Kidney glomerular epithelial cell (primary cell): ENCODE measurements at regions not wholly inside any gene's neighbourhood (a gene's known extent, or its start where the extent isn't known, plus 50 kb on each side); places are given as distances from the start of the nearest gene placed in this dataset.

Experiments
- DNase-seq: peaks from one replicate; lab custom pipeline; 2025; lab: John Stamatoyannopoulos, UW

DNA sequence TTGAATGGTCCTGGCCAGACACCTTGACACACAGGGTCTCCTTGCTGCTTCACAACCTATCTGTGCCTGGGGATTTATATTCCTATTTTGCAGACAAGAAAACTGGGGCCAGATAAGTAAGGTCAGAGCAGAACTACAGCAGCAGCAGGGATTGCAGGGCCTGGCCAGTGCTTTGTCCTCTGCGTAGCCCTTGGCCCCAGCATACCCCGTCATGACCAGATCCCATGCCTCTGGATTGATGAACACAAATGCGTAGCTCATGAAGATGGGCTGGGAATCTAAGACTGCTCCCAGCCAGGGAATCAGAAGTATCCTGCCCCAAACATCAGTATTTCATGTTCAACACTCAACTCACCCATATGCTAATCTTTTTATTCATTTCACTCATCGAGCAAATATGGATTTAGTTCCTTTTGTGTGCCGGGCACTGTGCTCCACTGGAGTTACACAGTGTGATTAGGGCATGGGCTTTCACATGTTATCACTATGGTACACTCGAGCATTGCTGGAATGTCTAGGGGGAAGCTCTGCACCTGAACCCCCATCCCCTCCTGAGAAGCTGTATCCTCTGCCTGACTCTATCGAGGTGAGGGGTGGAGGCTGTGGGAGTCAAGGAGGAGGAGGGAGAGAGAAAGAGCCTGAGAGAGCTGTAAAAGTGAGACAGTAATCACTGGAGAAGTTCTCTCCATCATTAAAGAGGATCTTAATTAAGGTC is 143.3 kb downstream of the CYP26B1 start:
- no peak for DNase-seq

DNA sequence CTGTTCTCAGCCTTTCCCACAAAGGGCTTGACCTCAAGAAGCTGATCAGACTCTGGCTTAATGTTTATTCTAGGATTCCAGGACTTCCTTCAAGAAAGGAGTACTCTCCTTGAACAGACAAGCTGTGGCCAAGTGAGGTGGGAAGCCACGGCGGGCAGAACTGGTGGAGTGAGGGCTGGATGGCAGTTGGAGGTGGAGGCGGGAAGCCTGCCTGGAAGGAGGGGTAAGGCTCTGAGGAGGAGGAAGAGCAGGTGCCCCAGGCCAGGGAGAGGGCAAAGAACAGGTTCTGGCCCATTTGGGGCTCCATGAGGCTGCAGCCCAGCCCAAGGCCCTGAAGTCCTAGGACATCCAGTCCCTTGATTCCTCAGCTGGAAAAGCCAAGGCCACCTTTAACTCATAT is 143.9 kb downstream of the CYP26B1 start:
- DNase-seq: no peak

DNA sequence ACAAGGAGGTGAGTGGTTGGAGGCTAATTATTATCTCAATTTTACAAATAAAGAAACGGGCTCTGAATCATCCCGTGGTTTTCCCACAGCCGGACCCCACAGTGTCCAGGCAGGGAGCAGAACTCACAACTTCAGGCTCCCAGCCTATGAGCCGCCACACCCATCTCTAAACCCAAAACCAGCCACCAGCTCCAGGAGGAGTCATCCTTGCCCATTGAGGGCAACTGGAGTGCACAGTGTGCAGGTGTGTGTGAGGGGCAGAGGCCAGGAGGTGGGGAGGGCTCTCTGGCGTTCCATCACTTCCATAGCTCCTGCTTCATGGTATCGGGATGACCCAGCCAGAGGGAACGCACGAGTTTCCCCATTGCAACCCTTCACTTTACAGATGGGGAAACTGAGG is 144.5 kb downstream of the CYP26B1 start:
- DNase-seq: no peak

DNA sequence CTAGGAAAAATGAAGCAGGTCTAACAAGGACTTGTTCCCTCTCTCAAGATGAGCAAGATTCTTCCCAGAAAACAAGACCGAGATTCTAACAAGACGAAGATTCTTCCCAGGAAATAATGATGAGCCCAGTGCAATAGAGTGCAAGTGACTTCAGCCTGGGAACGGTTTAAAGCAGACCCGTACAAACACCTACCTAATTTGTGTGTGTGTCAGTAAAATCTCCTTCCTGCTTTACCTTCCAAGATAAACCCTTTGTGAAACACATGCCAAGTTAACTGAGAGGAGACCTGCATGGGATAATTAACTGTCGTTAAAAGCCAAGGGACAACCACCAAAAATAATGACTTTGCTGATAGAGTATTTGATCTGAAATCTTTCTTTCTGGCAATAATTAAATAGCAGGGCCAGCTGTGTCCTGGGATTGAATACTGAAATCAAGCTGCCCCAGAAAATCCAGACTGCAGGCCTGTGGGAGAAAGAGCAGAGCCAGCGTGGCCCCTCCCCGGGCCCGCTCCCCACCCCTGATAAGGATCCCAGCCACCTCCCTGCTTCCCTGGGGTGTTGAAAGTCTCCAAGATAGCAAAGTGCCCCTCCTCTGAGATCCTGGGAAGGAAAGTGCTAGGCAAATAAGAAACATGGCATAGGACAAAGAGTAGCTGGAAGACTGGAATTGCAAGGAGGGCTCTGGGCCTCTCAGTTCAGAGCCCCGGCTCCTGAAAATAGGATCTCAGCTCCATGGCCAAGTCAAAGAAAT is 145.5 kb downstream of the CYP26B1 start:
- DNase-seq: no peak

DNA sequence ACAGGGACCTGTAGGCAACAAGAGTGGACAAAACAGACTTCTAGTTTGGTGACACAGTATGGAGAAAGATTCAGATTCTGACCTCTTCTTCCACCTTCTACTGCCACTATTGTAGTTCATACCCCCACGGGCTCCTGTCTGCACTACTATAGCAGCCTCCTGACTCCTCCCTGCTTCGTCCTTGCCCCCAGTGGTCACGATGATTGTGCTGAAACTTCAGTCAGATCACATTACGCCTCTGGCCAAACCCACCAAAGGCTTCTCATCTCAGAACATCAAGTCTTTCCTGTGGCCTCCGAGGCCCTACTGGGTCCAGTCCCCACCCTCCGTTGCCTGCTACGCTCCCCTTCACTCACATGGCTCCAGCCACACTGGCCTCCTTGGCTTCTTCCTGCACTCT is 147.6 kb downstream of the CYP26B1 start:
- no peak for DNase-seq

DNA sequence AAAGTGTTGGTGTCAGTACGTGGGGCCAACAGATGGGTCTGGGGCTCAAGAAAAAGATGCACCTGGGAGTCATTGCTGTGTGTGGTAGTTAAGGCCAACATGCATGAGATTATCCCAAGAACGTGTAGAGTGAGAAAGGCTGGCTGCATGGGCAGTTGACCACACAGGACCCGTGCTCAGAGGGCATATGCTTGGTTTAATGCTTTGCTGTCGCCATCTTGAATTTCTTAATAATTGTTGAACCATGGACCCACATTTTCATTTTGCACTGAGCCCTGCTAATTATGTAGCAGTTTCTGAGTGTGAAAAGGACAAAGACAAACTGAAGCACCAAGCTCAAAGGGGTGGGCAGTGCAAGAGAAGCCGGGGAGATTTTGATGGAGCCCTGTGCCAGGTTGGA is 148.1 kb downstream of the CYP26B1 start:
- no peak for DNase-seq

DNA sequence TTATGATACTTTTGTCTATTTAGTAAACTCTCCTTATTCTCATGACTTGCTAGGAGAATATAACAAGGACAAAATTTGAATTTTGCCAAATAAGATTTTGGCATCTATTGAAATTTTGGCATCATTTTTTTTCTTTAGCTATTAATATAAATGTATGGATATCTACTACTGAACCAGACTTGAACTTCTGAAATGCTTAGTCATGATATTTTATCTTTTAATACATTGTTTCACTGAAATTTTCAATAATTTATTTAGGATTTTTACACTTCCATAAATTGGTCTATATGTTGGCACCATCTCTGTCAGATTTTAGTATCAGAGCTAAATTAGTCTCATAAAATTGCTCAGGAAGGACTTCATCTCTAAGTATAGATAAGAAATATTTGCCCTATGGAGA is 149.8 kb downstream of the CYP26B1 start:
- no peak for DNase-seq

DNA sequence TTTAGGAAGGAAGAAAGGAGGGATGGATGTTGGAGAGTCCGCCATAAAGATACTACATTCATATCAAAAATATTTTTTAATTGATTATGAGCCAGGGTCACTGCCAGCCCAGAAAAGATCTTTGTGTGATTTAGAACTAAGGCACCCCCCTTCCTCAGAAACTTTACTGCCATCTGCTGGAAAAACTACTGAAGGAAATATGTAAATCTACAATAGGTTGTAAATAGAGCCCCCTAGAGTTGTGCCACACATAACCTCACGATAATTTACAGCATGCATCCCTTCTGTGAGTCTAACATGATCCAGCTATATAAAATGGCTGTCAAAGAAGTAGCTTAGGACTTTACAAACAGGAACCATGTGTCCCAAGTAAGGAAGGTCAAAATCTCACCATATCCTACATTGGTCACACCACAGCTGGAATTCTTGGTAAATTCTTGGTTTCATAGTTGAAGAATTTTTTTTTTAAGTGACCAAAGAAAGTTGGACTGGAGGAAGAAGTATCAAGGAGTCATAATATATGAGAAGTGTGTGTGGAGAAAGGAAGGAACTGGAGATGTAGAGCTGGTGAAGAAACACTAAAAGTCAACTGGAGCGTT is 152.5 kb downstream of the CYP26B1 start:
- DNase-seq: peak; percentile 16

DNA sequence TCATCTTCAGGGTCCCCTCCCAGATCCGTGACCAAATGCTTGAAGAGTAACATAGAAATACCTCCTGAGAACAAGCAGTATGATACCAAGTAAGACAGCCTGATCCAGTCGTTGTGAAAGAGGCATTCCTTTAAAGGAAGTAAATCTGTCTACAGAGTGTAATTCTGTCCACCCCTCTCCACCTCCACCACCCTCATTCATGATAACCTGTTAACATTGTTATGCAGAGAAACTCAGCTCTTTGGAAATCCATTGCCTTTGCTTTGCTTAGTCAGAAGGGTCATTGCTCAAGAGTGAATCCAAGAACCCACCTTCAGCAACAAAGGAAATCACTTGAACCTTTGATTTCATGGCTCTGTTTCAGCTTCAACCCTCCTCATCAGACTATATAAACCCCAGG is 155.6 kb downstream of the CYP26B1 start:
- no peak for DNase-seq

DNA sequence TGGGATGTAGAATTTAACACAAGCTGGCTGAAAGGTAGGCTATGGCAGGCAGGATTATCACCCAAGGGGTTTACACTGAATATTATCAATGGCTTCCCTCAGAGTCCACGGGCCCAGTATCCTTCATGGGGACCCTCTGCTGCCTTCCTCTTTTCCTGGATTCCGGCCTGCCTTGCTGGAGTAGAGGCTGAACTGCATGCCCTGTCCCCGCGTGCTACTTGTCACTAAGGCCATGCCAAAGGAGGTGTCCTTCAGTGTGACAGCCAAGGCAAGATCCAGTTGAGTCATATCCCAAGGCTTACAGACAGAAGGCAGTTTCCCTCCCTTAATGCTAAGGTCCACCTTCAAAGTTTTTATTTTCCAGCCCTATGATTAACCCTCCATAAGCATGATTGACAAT is 156.3 kb downstream of the CYP26B1 start:
- no peak for DNase-seq

DNA sequence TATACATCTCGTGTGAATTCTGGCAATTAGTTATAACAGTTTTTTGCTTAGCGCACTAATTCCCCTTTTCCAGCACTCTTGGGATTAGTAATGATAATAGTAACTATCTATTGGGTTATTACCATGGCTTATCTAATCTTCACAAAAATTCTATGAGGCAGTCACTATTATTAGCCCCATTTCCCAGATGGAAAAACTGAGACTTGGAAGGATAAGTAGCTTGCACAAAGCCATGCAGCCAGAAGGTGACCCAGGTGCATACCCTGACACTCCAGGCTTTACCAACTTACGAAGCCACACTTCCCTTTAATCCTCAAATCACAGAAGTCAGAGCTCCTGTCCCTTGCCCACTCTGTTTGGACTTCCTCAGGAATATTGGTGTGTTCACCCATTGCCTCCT is 156.8 kb downstream of the CYP26B1 start:
- DNase-seq: no peak

DNA sequence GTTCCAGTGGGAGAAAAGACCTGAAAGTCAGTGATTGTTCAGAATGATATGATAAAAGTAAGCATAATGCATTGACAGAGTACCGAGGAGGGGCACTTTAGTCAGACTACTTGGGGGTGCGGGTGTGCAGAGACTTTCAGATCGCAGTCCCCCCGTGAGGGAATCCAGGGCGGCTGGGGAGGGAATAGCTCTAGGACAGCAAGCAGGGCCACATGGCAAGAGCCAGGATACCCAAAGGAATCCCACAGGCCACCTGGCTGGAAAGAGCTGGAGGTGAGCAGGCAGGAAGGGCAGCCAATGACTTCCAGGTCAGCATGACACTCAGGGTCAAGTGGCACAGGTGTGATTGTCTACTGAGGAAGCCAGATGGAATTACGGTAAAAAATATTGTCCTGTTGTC is 157.5 kb downstream of the CYP26B1 start:
- DNase-seq: no peak

DNA sequence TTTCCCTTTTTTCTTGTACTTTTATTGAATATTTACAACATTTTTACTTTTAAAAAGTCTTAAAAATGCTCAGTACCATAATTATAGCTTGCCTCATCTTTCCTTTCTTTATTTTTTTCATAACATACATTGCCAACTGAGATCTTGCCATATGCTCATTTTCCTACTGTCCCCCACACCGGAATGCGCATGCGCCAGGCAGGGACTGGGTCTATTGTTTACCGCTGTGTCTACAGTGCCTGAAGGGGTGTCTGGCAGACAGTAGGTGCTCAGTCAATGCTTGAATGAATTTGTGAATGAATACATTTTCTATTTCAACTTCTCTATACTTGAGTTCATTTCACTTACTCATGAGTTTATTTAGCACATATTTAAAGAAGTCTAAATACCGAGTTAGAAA is 158.0 kb downstream of the CYP26B1 start:
- no peak for DNase-seq

DNA sequence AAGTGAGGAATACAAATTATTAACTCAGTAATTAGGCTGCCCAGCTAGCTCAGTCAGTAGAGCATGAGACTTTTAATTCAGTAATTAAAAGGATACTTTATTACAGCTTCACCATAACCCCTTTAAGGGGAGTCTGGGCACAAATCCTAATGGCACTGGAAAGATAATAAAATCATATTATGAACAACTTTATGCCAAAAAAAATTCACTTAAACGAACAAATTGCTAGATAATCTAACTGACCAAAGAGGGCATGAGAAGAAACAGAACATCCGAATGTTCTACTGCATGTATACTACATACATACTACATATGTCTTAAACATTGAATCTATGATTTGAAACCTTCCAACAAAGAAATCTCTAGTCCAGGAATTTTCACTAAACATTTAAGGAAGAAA is 159.5 kb downstream of the CYP26B1 start:
- no peak for DNase-seq

DNA sequence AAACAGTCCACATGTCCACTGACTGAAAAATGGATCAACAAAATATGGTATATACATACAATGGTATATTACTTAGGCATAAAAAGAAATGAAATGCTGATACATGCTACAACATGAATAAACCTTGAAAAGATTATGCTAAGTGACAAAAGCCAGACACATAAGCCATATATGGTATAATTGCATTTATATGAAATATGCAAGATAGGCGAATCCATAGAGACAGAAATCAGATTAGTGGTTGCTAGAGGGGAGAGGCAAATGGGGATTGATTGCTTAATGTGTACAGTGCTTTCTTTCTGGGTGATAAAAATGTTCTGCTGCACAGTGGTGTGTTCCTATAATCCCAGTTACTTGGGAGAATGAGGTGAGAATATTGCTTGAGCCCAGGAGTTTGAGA is 171.0 kb downstream of the CYP26B1 start:
- no peak for DNase-seq

DNA sequence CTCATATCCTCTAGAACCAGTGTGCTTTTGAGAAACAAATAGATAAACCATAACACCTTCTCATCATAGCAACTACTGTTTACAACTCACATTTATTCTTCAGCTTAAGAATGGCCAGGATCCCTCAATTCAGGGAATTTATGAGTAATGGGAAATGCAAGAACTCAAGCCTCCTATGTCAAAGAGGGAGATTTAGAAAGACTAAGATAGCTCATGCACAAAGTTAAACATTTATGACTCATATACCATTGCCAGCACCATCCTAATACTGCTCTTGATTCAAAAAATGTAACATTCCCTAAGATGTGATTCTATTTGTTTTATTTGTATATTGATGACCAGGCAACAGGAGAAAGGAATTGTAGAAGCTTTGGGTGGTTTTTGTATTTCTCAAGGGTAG is 172.8 kb downstream of the CYP26B1 start:
- no peak for DNase-seq

DNA sequence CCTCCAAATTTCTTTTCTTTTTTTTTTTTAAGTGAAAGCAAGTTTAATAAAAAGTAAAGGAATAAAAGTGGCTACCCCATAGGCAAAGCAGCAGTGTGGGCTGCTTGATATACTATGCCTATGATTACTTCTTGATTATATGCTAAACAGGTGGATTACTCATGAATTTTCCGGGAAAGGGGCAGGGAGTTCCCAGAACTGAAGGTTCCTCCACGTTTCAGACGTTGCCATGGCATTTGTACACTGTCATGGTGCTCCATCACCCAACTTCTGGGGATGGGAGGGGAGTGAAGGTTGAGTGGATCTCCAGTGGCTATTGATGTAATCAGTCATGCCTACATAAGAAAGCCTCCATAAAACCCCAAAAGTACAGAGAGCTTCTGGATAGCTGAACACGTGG is 176.2 kb downstream of the CYP26B1 start:
- no peak for DNase-seq

DNA sequence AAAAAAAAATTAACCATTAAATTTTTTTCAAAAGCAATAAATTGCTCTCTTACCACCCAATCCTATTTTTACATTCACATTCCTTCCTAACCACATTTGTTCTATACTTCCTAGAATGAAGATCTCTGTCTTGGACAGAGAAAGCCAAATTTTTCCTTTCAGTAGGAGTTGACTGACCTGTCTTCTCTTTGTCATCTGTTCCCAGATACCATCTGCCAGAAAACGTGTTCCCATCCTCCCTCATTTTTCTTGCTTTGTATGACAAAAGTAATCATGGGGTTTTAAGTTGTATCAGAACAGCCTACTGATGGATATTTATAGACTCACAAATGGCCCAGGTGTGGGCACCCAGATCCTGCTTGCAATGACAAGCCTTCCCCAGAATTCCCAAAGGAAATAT is 182.1 kb downstream of the CYP26B1 start:
- DNase-seq: no peak

DNA sequence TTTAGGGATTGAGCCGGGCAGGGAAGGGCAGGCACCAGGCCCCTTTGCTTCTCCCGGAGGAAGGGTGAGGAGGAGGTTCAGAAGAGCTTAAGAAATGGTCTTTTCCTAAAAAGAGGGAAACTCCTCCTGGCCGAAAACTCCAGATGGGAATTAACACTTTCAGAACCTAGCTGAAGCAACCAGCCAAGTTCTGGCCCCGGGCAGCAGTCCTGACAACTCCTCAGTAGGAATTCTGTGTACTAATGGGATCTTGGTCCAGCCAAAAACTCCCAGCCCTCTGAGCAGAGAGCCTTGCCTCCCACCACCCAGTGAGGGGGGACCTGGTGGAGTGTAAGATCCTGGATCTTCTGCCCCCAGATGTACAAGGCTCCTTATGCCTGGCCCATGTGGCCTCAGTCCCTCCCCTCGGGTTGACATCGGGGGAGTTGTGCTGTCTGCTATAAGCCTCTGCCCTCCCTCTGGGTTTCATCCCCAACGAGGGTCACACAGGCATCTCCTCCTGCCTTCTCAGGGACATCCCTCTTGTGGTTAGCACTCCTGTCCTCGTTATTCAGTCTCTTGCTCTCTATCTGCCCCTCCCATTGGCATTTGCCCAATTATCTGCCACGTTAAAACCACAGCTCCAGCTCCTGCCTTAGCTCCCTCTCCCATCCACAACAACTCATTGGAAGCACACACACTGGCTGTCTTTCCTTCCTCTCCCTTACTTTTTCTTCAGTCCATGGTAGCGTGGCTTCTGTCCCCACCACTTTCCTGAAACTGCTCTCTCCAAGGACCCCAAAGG is 184.6 kb downstream of the CYP26B1 start:
- DNase-seq: no peak

DNA sequence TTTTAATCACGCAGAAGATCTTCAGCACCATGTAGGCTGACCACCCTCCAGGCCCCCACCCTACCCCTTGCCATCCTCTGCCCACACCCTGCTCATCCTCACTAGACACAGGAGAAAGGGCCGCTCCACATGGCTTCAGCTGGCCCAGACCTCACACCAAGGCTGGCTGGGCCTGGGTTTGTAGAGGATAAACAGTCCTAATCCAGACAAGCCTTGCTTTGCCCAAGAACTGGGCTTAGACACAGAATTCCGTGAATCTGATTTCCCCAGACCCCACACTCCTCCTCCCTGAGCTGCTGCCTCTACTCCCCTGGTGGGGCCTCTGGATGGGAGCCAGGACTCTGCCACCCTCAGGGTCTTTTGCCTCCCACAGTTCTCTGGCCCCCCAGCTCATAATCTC is 185.3 kb downstream of the CYP26B1 start:
- no peak for DNase-seq

DNA sequence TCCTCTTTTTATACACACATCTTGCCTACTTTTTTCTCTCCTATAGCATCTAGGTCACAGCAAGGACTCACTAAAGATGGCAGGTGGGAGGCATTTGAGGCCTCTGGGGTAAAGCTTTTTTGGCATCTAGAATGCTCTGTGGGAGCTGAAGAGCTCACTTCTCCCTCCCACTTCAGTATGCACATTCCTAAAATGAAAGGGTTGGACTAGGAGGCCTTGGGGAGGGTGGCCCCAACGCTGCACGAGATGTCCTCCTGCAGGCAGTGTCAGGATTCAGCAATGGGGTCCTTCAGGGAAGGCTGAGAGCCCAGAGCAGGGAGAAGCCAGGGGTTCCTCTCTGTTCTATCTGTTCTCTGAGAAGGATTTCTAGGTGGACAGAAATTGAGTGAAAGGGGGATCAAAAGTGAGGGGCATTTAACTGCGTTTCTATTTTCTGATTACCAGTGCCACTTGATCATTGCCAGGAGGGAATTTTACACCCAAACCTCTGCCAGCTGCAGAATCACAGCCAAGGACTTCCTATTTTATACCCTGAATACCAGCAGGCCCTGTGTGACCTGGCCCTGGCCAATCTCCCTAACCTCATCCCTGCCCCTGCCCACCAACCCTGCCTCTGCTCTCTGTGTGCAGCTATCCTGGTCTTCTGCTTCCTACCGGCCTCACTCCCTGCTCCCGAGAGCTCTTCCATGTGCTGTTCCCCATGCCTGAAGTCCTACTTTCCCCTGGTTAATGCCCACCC is 186.2 kb downstream of the CYP26B1 start:
- no peak for DNase-seq

DNA sequence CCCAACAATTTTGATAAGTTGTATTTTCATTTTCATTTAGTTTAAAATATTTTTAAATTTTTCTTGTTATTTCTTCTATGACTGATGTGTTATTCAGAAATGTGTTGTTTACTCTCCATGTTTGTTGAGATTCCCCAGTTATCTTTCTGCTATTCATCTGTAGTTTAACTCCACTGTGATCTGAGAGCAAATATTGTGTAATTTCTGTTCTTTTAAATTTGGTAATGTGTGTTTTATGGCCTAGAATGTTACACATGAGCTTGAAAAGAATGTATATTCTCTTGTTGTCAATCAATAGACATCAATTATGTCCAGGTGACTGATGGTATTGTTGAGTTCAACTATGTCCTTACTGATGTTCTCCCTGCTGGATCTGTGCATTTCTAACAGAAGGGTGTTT is 188.2 kb downstream of the CYP26B1 start:
- no peak for DNase-seq
